Loucy (cell line): ENCODE measurements at regions not wholly inside any gene's neighbourhood (a gene's known extent, or its start where the extent isn't known, plus 50 kb on each side); places are given as distances from the start of the nearest gene placed in this dataset.

Source experiments
- H2AFZ ChIP-seq: fragments of 200-600 bp; sonication (generic); 2 replicates; pipeline ENCODE4 v1.6.0; 2016; ENCODE audit warnings: antibody characterized with exemption, mild to moderate bottlenecking, low read length, moderate library complexity
- H3F3A ChIP-seq: fragments of 200-600 bp; 2 replicates; pipeline ENCODE4 v1.6.0; 2016; ENCODE audit warnings: antibody characterized with exemption, low read depth, mild to moderate bottlenecking
- H3K27me3 ChIP-seq: fragments of 200-600 bp; sonication (generic); 2 replicates; pipeline ENCODE4 v1.6.1; 2014; ENCODE audit warnings: low read length, mild to moderate bottlenecking; ENCODE audit not compliant: insufficient read depth, poor library complexity, severe bottlenecking
- H3K36me3 ChIP-seq: fragments of 200-600 bp; sonication (generic); 2 replicates; pipeline ENCODE4 v1.6.1; 2016; ENCODE audit warnings: low read length; ENCODE audit not compliant: insufficient read depth
- H3K4me1 ChIP-seq: fragments of 200-600 bp; sonication (generic); 2 replicates; pipeline ENCODE4 v1.5.1; 2014; ENCODE audit warnings: low read length, mild to moderate bottlenecking; ENCODE audit not compliant: insufficient read depth, poor library complexity, severe bottlenecking
- H3K4me2 ChIP-seq: fragments of 200-600 bp; sonication (generic); 2 replicates; pipeline ENCODE4 v1.6.0; 2014; ENCODE audit warnings: antibody characterized with exemption, low read length, low read depth, mild to moderate bottlenecking; ENCODE audit not compliant: poor library complexity, severe bottlenecking
- H3K4me3 ChIP-seq: fragments of 200-600 bp; sonication (generic); 2 replicates; pipeline ENCODE4 v1.5.1; 2014; ENCODE audit warnings: low read length, mild to moderate bottlenecking, mixed read lengths; ENCODE audit not compliant: poor library complexity, severe bottlenecking
- H3K79me2 ChIP-seq: fragments of 200-600 bp; sonication (generic); 2 replicates; pipeline ENCODE4 v1.6.1; 2014; ENCODE audit warnings: low read length; ENCODE audit not compliant: insufficient read depth
- H3K9ac ChIP-seq: fragments of 200-600 bp; sonication (generic); 2 replicates; pipeline ENCODE4 v1.6.0; 2014; ENCODE audit warnings: mild to moderate bottlenecking, low read depth, low read length, moderate library complexity; ENCODE audit not compliant: poor library complexity, severe bottlenecking
- H3K9me2 ChIP-seq: fragments of 200-600 bp; sonication (generic); replicated peaks from 2 replicates; pipeline ENCODE4 v1.6.1; 2016; ENCODE audit warnings: low read depth, low read length, mixed read lengths
- H3K9me3 ChIP-seq: fragments of 200-600 bp; sonication (generic); 2 replicates; pipeline ENCODE4 v1.6.1; 2014; ENCODE audit warnings: mild to moderate bottlenecking, antibody characterized with exemption, low read length, low read depth; ENCODE audit not compliant: insufficient read depth
- H4K20me1 ChIP-seq: fragments of 200-600 bp; sonication (generic); 2 replicates; pipeline ENCODE4 v1.6.0; 2014; ENCODE audit warnings: antibody characterized with exemption, low read length, mild to moderate bottlenecking; ENCODE audit not compliant: insufficient read depth, poor library complexity, severe bottlenecking
- EZH2phosphoT487 ChIP-seq: fragments of 200-600 bp; IDR thresholded peaks from 2 replicates; pipeline ENCODE4 v1.6.1; 2018; ENCODE audit warnings: antibody characterized with exemption, mild to moderate bottlenecking, moderate library complexity, borderline replicate concordance
- TF ChIP-seq, protein P1 (sequence below): fragments of 200-600 bp; sonication (generic); conservative IDR thresholded peaks from 2 replicates; pipeline ENCODE4 v1.5.1; 2014; ENCODE audit warnings: mild to moderate bottlenecking, antibody characterized with exemption, low read length

- Histone ChIP-seq H3K4me1 (no peaks in the 10 kb centered on the region), H4K20me1 (no peaks in the 10 kb centered on the region), H3K27me3 (no peaks in the 10 kb centered on the region), H3F3A (no peaks in the 10 kb centered on the region), H2AFZ (no peak overlapping the region), H3K9ac (no peak overlapping the region), H3K4me3 (no peak overlapping the region), H3K36me3 (no peaks in the 10 kb centered on the region), H3K9me2 (no peaks in the 10 kb centered on the region), H3K79me2 (no peaks in the 10 kb centered on the region), H3K9me3 (no peaks in the 10 kb centered on the region), H3K4me2 (no peak overlapping the region)
- TF ChIP-seq, protein P1, sequence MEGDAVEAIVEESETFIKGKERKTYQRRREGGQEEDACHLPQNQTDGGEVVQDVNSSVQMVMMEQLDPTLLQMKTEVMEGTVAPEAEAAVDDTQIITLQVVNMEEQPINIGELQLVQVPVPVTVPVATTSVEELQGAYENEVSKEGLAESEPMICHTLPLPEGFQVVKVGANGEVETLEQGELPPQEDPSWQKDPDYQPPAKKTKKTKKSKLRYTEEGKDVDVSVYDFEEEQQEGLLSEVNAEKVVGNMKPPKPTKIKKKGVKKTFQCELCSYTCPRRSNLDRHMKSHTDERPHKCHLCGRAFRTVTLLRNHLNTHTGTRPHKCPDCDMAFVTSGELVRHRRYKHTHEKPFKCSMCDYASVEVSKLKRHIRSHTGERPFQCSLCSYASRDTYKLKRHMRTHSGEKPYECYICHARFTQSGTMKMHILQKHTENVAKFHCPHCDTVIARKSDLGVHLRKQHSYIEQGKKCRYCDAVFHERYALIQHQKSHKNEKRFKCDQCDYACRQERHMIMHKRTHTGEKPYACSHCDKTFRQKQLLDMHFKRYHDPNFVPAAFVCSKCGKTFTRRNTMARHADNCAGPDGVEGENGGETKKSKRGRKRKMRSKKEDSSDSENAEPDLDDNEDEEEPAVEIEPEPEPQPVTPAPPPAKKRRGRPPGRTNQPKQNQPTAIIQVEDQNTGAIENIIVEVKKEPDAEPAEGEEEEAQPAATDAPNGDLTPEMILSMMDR, result no peak
- no peak for TF ChIP-seq EZH2phosphoT487
Measured at GRCh38 chr2:129765326-129765677, 214.2 kb upstream of the RAB6C start.

DNA sequence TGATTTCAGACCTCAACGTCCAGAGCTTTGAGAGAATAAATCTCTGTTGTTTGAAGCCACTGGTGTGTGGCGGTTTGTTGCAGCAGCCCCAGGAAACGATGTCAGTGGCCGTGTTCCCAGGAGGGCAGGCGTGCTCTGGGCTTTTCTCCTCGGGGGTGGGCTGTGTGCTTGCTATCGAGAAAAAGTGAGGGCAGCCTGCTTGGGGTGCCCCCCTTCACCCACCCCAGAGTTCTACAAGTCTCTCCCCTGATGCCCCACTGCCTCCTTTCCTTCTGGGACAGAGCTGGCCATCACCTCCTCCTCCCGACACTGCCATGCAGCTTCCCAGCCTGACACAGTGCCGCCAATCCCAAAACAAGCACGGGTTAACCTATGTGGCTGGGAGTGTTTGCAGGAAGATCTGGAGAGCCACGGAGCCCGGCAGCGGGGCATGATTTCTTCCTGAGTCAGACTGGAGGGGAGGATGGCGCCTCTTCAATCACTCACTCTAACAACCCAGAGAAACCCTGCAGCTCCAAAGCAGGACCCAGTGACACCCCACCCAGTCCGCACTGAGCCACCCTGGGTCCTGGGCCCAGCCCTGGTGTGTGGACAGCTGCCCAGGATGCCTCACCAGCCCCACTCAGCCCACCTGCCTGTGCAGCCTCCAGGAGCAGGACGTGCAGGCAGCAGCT lies 213.7 kb upstream of the RAB6C start:
- no peaks in the 10 kb centered on the region for H3F3A ChIP-seq
- no peak overlapping the region for H3K9ac ChIP-seq
- TF ChIP-seq, protein P1, result no peak
- TF ChIP-seq EZH2phosphoT487, result no peak
- no peak overlapping the region for H3K4me2 ChIP-seq
- no peaks in the 10 kb centered on the region for H3K9me3 ChIP-seq
- no peaks in the 10 kb centered on the region for H3K27me3 ChIP-seq
- no peaks in the 10 kb centered on the region for H3K9me2 ChIP-seq
- no peaks in the 10 kb centered on the region for H4K20me1 ChIP-seq
- H3K36me3 ChIP-seq, result no peaks in the 10 kb centered on the region
- H3K4me1 ChIP-seq, result no peaks in the 10 kb centered on the region
- no peak overlapping the region for H3K4me3 ChIP-seq
- no peaks in the 10 kb centered on the region for H3K79me2 ChIP-seq
- H2AFZ ChIP-seq, result no peak overlapping the region

- H3K9me3 ChIP-seq, result no peaks in the 10 kb centered on the region
- H3K4me3 ChIP-seq, result no peak overlapping the region
- H3K79me2 ChIP-seq, result no peaks in the 10 kb centered on the region
- no peak for TF ChIP-seq EZH2phosphoT487
- TF ChIP-seq, protein P1, result no peak
- H3F3A ChIP-seq, result no peaks in the 10 kb centered on the region
- H2AFZ ChIP-seq, result no peak overlapping the region
- H4K20me1 ChIP-seq, result no peaks in the 10 kb centered on the region
- no peaks in the 10 kb centered on the region for H3K4me1 ChIP-seq
- H3K9me2 ChIP-seq, result no peaks in the 10 kb centered on the region
- no peak overlapping the region for H3K4me2 ChIP-seq
- H3K9ac ChIP-seq, result no peak overlapping the region
- no peaks in the 10 kb centered on the region for H3K36me3 ChIP-seq
- no peaks in the 10 kb centered on the region for H3K27me3 ChIP-seq
Measured at GRCh38 chr2:129766374-129766993, 213.0 kb upstream of the RAB6C start.
